ENCODE measurements at regions not wholly inside any gene's neighbourhood (a gene's known extent, or its start where the extent isn't known, plus 50 kb on each side); places are given as distances from the start of the nearest gene placed in this dataset.

DNA sequence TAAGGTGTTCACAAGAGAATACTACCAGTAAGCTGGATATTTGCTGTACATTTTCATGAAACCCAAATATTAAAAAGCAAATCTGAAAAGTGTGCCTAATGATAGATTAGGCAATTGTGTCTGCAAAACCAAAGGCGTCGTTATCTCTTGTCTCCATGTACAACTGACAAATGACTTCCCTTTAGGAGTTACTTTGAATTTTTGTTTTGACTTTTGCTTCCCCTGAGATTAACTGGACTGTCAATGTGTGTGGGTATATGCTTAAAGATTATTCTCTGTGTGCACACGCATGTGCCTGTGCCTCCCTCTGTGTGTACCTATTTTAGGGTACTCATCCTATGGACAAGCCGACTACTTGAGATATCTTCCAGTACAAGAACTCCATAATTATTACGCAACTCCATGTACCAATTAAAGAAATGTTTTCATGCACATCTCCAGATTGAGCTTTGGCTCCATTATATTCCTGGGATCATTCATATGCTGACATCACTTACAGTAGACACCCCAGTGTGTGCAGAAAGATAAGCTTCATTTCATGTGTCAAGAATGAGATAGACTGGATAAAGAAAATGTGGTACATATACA, 431.2 kb upstream of the ADAMTS9 start:
- ChIA-PET SMC1A (ENCODE audit: uncharacterized antibody, unreplicated experiment) (no interaction called here), POLR2A (no interaction called here), RAD21 (ENCODE audit: unreplicated experiment) (no interaction called here), CTCF (no interaction called here)
- no peak overlapping the region for H3K4me3 ChIP-seq
- H3K27ac ChIP-seq (ENCODE audit: control insufficient read depth, insufficient read depth): no peak overlapping the region
- WGBS (ENCODE audit: insufficient coverage, insufficient replicate concordance, low lambda C conversion rate, missing lambda C conversion rate): 60% methylated on average over 5 of the region's 5 CpGs
- H4K20me1 ChIP-seq (ENCODE audit: control insufficient read depth, insufficient read depth): no peaks in the 10 kb centered on the region
- in situ Hi-C loops (cut with MboI): no loop called here
- FAIRE-seq: no peak
- no peaks in the 10 kb centered on the region for H3K27me3 ChIP-seq (replicated peaks in 1 of 2; ENCODE audit: control insufficient read depth in 2 of 2, insufficient read depth in 2 of 2, low read length in 1 of 2)
- no peaks in the 10 kb centered on the region for H3K36me3 ChIP-seq (ENCODE audit: control insufficient read depth in 2 of 2, insufficient read depth in 2 of 2, low read length in 1 of 2)
- intact Hi-C loops (cut with micrococcal nuclease; ENCODE audit: unreplicated experiment): no loop called here
- ATAC-seq: no peak
- no peak overlapping the region for H3K9ac ChIP-seq (ENCODE audit: control insufficient read depth, insufficient read depth, low read length)
- no peaks in the 10 kb centered on the region for H3K79me2 ChIP-seq (ENCODE audit: control insufficient read depth, insufficient read depth, low read length)
- H2AFZ ChIP-seq (ENCODE audit: control insufficient read depth, low read depth, low read length): no peak overlapping the region
- no peak for DNase-seq (ENCODE audit: low read depth, low spot score)
- BruUV-seq (replicated peaks): no TSS peak
- no peak overlapping the region for H3K4me2 ChIP-seq (ENCODE audit: control insufficient read depth, insufficient read depth)
- H3K9me3 ChIP-seq (replicated peaks; ENCODE audit: control insufficient read depth, insufficient read depth, low read length): no peaks in the 10 kb centered on the region
- no peaks in the 10 kb centered on the region for H3K4me1 ChIP-seq (ENCODE audit: control insufficient read depth, insufficient read depth, low read length)
- TF ChIP-seq TAF1 (IDR thresholded peaks at IDR 0.05; ENCODE audit: borderline replicate concordance, low read depth, low read length) (no peak), SMAD1 (IDR thresholded peaks at IDR 0.05; ENCODE audit: low read depth, partially characterized antibody) (no peak), CHD1 (IDR thresholded peaks at IDR 0.05; ENCODE audit: low read depth, low read length) (no peak), MYC (IDR thresholded peaks at IDR 0.05; ENCODE audit: insufficient read depth, insufficient read length, insufficient replicate concordance, low read length, severe bottlenecking) (no peak), ZNF274 (IDR thresholded peaks at IDR 0.05; ENCODE audit: insufficient read depth, insufficient read length) (no peak), RB1 (IDR thresholded peaks at IDR 0.05; ENCODE audit: borderline replicate concordance) (no peak), MTA3 (IDR thresholded peaks at IDR 0.05; ENCODE audit: borderline replicate concordance, low read length) (no peak), SREBF2 (IDR thresholded peaks at IDR 0.05; ENCODE audit: low read length) (no peak), SPI1 (IDR thresholded peaks at IDR 0.05; ENCODE audit: borderline replicate concordance, insufficient read depth, low read depth, low read length) (no peak), SMC3 (IDR thresholded peaks at IDR 0.05; ENCODE audit: borderline replicate concordance, low read length) (no peak), KLF5 (IDR thresholded peaks at IDR 0.05; ENCODE audit: partially characterized antibody) (no peak), SREBF1 (IDR thresholded peaks at IDR 0.05; ENCODE audit: low read length) (no peak)
- TF ChIP-seq, protein P1, sequence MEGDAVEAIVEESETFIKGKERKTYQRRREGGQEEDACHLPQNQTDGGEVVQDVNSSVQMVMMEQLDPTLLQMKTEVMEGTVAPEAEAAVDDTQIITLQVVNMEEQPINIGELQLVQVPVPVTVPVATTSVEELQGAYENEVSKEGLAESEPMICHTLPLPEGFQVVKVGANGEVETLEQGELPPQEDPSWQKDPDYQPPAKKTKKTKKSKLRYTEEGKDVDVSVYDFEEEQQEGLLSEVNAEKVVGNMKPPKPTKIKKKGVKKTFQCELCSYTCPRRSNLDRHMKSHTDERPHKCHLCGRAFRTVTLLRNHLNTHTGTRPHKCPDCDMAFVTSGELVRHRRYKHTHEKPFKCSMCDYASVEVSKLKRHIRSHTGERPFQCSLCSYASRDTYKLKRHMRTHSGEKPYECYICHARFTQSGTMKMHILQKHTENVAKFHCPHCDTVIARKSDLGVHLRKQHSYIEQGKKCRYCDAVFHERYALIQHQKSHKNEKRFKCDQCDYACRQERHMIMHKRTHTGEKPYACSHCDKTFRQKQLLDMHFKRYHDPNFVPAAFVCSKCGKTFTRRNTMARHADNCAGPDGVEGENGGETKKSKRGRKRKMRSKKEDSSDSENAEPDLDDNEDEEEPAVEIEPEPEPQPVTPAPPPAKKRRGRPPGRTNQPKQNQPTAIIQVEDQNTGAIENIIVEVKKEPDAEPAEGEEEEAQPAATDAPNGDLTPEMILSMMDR (IDR thresholded peaks at IDR 0.05 in 2 of 3, conservative IDR thresholded peaks at IDR 0.05 in 1 of 3; ENCODE audit: control insufficient read depth in 2 of 3, extremely low read depth in 1 of 3, insufficient read depth in 1 of 3, low read depth in 3 of 3, low read length in 3 of 3): no peak
- TF ChIP-seq, protein P2, sequence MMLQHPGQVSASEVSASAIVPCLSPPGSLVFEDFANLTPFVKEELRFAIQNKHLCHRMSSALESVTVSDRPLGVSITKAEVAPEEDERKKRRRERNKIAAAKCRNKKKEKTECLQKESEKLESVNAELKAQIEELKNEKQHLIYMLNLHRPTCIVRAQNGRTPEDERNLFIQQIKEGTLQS (IDR thresholded peaks at IDR 0.05; ENCODE audit: borderline replicate concordance, extremely low read depth, low read depth, low read length): no peak
- TF ChIP-seq, protein P3, sequence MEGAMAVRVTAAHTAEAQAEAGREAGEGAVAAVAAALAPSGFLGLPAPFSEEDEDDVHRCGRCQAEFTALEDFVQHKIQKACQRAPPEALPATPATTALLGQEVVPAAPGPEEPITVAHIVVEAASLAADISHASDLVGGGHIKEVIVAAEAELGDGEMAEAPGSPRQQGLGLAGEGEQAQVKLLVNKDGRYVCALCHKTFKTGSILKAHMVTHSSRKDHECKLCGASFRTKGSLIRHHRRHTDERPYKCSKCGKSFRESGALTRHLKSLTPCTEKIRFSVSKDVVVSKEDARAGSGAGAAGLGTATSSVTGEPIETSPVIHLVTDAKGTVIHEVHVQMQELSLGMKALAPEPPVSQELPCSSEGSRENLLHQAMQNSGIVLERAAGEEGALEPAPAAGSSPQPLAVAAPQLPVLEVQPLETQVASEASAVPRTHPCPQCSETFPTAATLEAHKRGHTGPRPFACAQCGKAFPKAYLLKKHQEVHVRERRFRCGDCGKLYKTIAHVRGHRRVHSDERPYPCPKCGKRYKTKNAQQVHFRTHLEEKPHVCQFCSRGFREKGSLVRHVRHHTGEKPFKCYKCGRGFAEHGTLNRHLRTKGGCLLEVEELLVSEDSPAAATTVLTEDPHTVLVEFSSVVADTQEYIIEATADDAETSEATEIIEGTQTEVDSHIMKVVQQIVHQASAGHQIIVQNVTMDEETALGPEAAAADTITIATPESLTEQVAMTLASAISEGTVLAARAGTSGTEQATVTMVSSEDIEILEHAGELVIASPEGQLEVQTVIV (IDR thresholded peaks at IDR 0.05; ENCODE audit: borderline replicate concordance, partially characterized antibody): no peak
- TF ChIP-seq, protein P4, sequence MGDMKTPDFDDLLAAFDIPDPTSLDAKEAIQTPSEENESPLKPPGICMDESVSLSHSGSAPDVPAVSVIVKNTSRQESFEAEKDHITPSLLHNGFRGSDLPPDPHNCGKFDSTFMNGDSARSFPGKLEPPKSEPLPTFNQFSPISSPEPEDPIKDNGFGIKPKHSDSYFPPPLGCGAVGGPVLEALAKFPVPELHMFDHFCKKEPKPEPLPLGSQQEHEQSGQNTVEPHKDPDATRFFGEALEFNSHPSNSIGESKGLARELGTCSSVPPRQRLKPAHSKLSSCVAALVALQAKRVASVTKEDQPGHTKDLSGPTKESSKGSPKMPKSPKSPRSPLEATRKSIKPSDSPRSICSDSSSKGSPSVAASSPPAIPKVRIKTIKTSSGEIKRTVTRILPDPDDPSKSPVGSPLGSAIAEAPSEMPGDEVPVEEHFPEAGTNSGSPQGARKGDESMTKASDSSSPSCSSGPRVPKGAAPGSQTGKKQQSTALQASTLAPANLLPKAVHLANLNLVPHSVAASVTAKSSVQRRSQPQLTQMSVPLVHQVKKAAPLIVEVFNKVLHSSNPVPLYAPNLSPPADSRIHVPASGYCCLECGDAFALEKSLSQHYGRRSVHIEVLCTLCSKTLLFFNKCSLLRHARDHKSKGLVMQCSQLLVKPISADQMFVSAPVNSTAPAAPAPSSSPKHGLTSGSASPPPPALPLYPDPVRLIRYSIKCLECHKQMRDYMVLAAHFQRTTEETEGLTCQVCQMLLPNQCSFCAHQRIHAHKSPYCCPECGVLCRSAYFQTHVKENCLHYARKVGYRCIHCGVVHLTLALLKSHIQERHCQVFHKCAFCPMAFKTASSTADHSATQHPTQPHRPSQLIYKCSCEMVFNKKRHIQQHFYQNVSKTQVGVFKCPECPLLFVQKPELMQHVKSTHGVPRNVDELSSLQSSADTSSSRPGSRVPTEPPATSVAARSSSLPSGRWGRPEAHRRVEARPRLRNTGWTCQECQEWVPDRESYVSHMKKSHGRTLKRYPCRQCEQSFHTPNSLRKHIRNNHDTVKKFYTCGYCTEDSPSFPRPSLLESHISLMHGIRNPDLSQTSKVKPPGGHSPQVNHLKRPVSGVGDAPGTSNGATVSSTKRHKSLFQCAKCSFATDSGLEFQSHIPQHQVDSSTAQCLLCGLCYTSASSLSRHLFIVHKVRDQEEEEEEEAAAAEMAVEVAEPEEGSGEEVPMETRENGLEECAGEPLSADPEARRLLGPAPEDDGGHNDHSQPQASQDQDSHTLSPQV (IDR thresholded peaks at IDR 0.05): no peak

Measured in GM12878 (cell line).